Activated naive CD8-positive, alpha-beta T cell treated with anti-CD3 and anti-CD28 coated beads, Interleukin-2, amount 10 ng/mL, durations not matched to agents 7 days and 5 days (primary cell): ENCODE measurements at regions not wholly inside any gene's neighbourhood (a gene's known extent, or its start where the extent isn't known, plus 50 kb on each side); places are given as distances from the start of the nearest gene placed in this dataset. TPM values are rescaled to one million over a fixed set of nuclear protein-coding genes. Genes with fewer than 3 reads are reported as not detected.

Experiments used
- ATAC-seq: fragments of 150-1000 bp; cut with Tn5 transposase; one replicate; pipeline ENCODE4 v1.10.0; 2021; ENCODE audit warnings: low read depth, moderate library complexity
- POLR2A ChIA-PET: fragments of 350-600 bp; sonication (Branson Sonifier 250); formaldehyde crosslinking; loops from one replicate; lab custom pipeline; 2021; ENCODE audit warnings: antibody characterized with exemption; lab: Charles Lee
- DNase-seq: peaks from one replicate; pipeline ENCODE4 v3.0.0; 2021
- H3K27ac Mint-ChIP-seq: one replicate; pipeline ENCODE4 v1.8.0; 2022; ENCODE audit warnings: mild to moderate bottlenecking, mixed read lengths
- H3K27me3 Mint-ChIP-seq: one replicate; pipeline ENCODE4 v1.8.0; 2022; ENCODE audit warnings: mild to moderate bottlenecking, moderate library complexity, mixed read lengths
- H3K36me3 Mint-ChIP-seq: one replicate; pipeline ENCODE4 v1.8.0; 2021; ENCODE audit warnings: mild to moderate bottlenecking, mixed read lengths
- H3K4me1 Mint-ChIP-seq: one replicate; pipeline ENCODE4 v1.8.0; 2021; ENCODE audit warnings: mixed read lengths
- H3K4me3 Mint-ChIP-seq: one replicate; pipeline ENCODE4 v1.8.0; 2022; ENCODE audit warnings: mild to moderate bottlenecking, moderate library complexity, mixed read lengths
- H3K9me3 Mint-ChIP-seq: one replicate; pipeline ENCODE4 v1.8.0; 2021; ENCODE audit warnings: mixed read lengths
- microRNA-seq: library from miRNA; unstranded; fragments of <30 nt; microRNA quantifications from one replicate; pipeline ENCODE4 v1.2.0, GENCODE V29; 2022

- POLR2A ChIA-PET, result no interaction called here
- Mint-ChIP-seq H3K9me3 (peaks cover 2% of the 10 kb centered on the region), H3K27me3 (no peaks in the 10 kb centered on the region), H3K4me3 (no peak overlapping the region), H3K4me1 (no peaks in the 10 kb centered on the region), H3K36me3 (no peaks in the 10 kb centered on the region), H3K27ac (no peak overlapping the region)
- DNase-seq, result no peak
- ATAC-seq, result no peak
Measured at GRCh38 chr2:51107841-51108240, 75.9 kb upstream of the NRXN1 start.

GRCh38 chr2:51105811-51106210 is 73.9 kb upstream of the NRXN1 start:
- no peak for DNase-seq
- Mint-ChIP-seq H3K4me3 (no peak overlapping the region), H3K27me3 (no peaks in the 10 kb centered on the region), H3K27ac (no peak overlapping the region), H3K4me1 (no peaks in the 10 kb centered on the region), H3K9me3 (peaks cover 2% of the 10 kb centered on the region), H3K36me3 (no peaks in the 10 kb centered on the region)
- ATAC-seq, result no peak
- POLR2A ChIA-PET, result no interaction called here

GRCh38 chr2:51103205-51103604 is 71.3 kb upstream of the NRXN1 start:
- no peak overlapping the region for H3K4me3 Mint-ChIP-seq
- DNase-seq (no peak), ATAC-seq (no peak)
- H3K27me3 Mint-ChIP-seq, result no peaks in the 10 kb centered on the region
- no peaks in the 10 kb centered on the region for H3K36me3 Mint-ChIP-seq
- no peaks in the 10 kb centered on the region for H3K4me1 Mint-ChIP-seq
- peaks cover under 1% of the 10 kb centered on the region for H3K9me3 Mint-ChIP-seq
- H3K27ac Mint-ChIP-seq, result peak overlapping the region; percentile 21
- POLR2A ChIA-PET, result no interaction called here

DNA sequence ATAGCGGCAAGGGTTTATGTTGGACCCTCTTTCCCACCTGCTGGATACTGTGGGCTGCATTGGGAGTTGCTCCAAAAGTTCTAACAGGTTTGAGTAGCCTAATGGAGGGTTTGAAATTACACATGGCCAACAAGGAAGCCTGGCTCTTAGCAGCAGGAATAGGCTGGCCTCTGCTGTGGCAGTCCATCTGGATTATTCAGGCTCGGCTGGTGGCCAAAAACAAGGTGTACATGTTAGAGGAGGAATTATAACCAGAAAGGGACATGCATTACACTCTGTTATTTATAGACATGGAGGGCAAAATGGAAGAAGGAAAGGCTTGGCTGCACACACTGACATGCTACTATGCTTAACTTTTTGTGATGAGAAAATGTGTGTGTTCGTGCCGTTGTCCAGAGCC is 61.1 kb upstream of the NRXN1 start:
- no peak overlapping the region for H3K4me3 Mint-ChIP-seq
- H3K9me3 Mint-ChIP-seq, result peaks cover 3% of the 10 kb centered on the region
- no peak for DNase-seq
- no peaks in the 10 kb centered on the region for H3K4me1 Mint-ChIP-seq
- no peak for ATAC-seq
- H3K27me3 Mint-ChIP-seq, result no peaks in the 10 kb centered on the region
- no peaks in the 10 kb centered on the region for H3K36me3 Mint-ChIP-seq
- no peak overlapping the region for H3K27ac Mint-ChIP-seq
- POLR2A ChIA-PET, result no interaction called here

DNA sequence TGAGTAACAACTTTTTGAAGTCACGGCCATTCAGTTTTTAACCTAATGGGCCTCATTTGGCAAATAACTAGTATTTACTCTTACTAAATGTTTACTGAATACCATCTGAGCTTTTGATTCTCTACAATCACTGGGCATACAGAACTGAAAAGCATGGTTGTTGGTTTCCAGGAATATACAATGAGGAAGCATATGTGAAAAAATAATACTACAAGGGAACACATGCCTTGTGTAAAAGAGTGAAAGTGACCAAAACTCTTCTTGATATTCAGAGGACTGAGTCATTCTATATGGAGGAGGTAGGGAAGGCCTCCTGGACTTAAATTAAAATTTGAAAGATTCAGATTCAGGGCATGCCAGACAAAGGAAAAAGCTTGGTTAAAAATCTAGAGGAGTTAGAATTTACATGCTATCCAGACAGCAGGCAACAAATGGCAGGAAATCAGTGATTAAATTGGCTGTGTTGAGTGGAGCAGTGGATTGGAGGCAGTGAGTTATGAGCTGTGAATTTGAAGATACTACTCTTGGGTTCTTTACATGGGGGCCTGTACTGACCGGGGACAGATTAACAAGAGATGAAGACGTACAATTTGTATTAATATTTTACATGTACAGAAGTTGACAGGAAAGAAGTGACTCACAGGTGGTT is 53.6 kb upstream of the NRXN1 start:
- Mint-ChIP-seq H3K27ac (no peak overlapping the region), H3K4me1 (no peaks in the 10 kb centered on the region), H3K4me3 (no peak overlapping the region), H3K9me3 (peaks cover 1% of the 10 kb centered on the region), H3K27me3 (no peaks in the 10 kb centered on the region), H3K36me3 (no peaks in the 10 kb centered on the region)
- POLR2A ChIA-PET, result no interaction called here
- no peak for ATAC-seq
- no peak for DNase-seq

DNA sequence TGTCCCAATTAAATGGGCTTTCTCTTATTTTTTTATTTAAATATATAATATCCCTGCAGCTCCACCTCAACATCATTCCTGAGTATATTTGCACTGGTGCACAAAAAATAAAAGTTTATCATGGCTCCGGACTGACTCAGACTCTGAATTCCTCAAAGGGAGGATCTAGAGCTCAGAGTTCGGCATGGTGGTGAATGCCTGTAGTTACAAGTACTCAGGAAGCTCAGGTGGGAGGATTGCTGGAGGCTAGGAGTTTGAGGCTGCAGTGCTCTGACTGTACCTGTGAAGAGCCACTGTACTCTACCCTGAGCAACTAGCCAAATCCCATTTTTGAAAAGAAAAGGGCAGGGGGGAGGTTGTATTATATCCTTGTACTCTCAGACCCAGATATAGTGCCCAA is 52.8 kb upstream of the NRXN1 start:
- ATAC-seq (no peak), DNase-seq (no peak)
- Mint-ChIP-seq H3K4me1 (no peaks in the 10 kb centered on the region), H3K36me3 (no peaks in the 10 kb centered on the region), H3K4me3 (no peak overlapping the region), H3K27me3 (no peaks in the 10 kb centered on the region), H3K27ac (no peak overlapping the region), H3K9me3 (peaks cover 1% of the 10 kb centered on the region)
- POLR2A ChIA-PET, result no interaction called here

Small RNA genes in the stretch of these regions (microRNA-seq; reads per million reads assigned to microRNA genes)
- gene MIR4431, result not detected
